BLaER1 treated with 17β-estradiol and CSF1 and Interleukin-3, amounts not matched to agents 10 nM and 100 nM (cell line): ENCODE measurements at regions not wholly inside any gene's neighbourhood (a gene's known extent, or its start where the extent isn't known, plus 50 kb on each side); places are given as distances from the start of the nearest gene placed in this dataset.
A peak's percentile ranks its signal among the peaks of the same experiment; 100 is the strongest.

ENCODE experiments used
- H3K27ac ChIP-seq, 11 experiments: shearing (Covaris generic); formaldehyde crosslinking; 2 replicates each; pipeline ENCODE4 v1.8.1; 2022
- H3K27me3 ChIP-seq, 11 experiments: shearing (Covaris generic); formaldehyde crosslinking; 2 replicates each; pipeline ENCODE4 v1.8.1; 2022
- H3K36me3 ChIP-seq, 11 experiments: shearing (Covaris generic); formaldehyde crosslinking; 2 replicates each; pipeline ENCODE4 v1.8.1; 2022
- H3K4me1 ChIP-seq, 10 experiments: shearing (Covaris generic); formaldehyde crosslinking; 2 replicates each; pipeline ENCODE4 v1.8.1; 2022
- H3K4me2 ChIP-seq, 11 experiments: shearing (Covaris generic); formaldehyde crosslinking; 2 replicates each; pipeline ENCODE4 v1.8.1; 2022
- H3K4me3 ChIP-seq, 10 experiments: shearing (Covaris generic); formaldehyde crosslinking; 2 replicates each; pipeline ENCODE4 v1.8.1; 2022
- H3K9ac ChIP-seq, 11 experiments: shearing (Covaris generic); formaldehyde crosslinking; 2 replicates each; pipeline ENCODE4 v1.8.1; 2022
- H3K9me3 ChIP-seq, 11 experiments: shearing (Covaris generic); formaldehyde crosslinking; replicated peaks in 1 of 11; 2 replicates each; pipeline ENCODE4 v1.8.1; 2022
- H4K20me1 ChIP-seq, 11 experiments: shearing (Covaris generic); formaldehyde crosslinking; 2 replicates each; pipeline ENCODE4 v1.8.1; 2022
- Cebpa-rat ChIP-seq, 11 experiments: shearing (Covaris generic); IDR thresholded peaks; 2 replicates each; pipeline ENCODE4 v1.8.1; 2022

GRCh38 chr5:91963166-91963565 is 580.0 kb upstream of the ARRDC3 start:
- Histone ChIP-seq H3K27me3 (no peaks in the 10 kb centered on the region), H3K4me1 (no peaks in the 10 kb centered on the region), H3K4me2 (no peak overlapping the region), H3K9me3 (peaks cover 0 to 15% (median 8%) of the 10 kb centered on the region in 11 experiments; a peak in 9 of 22 replicates), H3K4me3 (no peak overlapping the region), H3K9ac (no peak overlapping the region), H3K36me3 (no peaks in the 10 kb centered on the region), H3K27ac (no peak overlapping the region), H4K20me1 (no peaks in the 10 kb centered on the region)
- TF ChIP-seq Cebpa-rat (IDR thresholded peaks at IDR 0.05) = no peak

- H4K20me1 ChIP-seq = no peaks in the 10 kb centered on the region
- no peak overlapping the region for H3K27ac ChIP-seq
- H3K4me3 ChIP-seq = no peak overlapping the region
- H3K36me3 ChIP-seq = no peaks in the 10 kb centered on the region
- H3K9me3 ChIP-seq = peaks cover 0 to 8% (median 7%) of the 10 kb centered on the region in 11 experiments; a peak in 8 of 22 replicates
- no peak overlapping the region for H3K9ac ChIP-seq
- no peak overlapping the region for H3K4me2 ChIP-seq
- TF ChIP-seq Cebpa-rat (IDR thresholded peaks at IDR 0.05) = no peak
- no peaks in the 10 kb centered on the region for H3K27me3 ChIP-seq
- H3K4me1 ChIP-seq = peaks cover 0 to 32% (median 17%) of the 10 kb centered on the region in 10 experiments; a peak in 14 of 20 replicates
These were observed 574.5 kb upstream of the ARRDC3 start for GRCh38 chr5:91957666-91958065.

- peaks cover 0 to 5% (median 0%) of the 10 kb centered on the region in 11 experiments; a peak in 2 of 22 replicates for H3K9me3 ChIP-seq
These were observed 573.6 kb upstream of the ARRDC3 start for GRCh38 chr5:91956738-91957137.

GRCh38 chr5:91955610-91956009 is 572.5 kb upstream of the ARRDC3 start:
- no peaks in the 10 kb centered on the region for H3K27me3 ChIP-seq
- peaks cover 0 to 32% (median 17%) of the 10 kb centered on the region in 10 experiments; a peak in 14 of 20 replicates for H3K4me1 ChIP-seq
- peaks cover 0 to 5% (median 0%) of the 10 kb centered on the region in 11 experiments; a peak in 4 of 22 replicates for H3K9me3 ChIP-seq
- H3K9ac ChIP-seq = no peak overlapping the region
- H3K4me3 ChIP-seq = no peak overlapping the region
- H3K27ac ChIP-seq = no peak overlapping the region
- no peaks in the 10 kb centered on the region for H4K20me1 ChIP-seq
- H3K4me2 ChIP-seq = peak overlapping the region in 8 of 11 experiments; percentile 31 to 80 (median 48); a peak in 15 of 22 replicates
- no peak for TF ChIP-seq Cebpa-rat (IDR thresholded peaks at IDR 0.05)
- H3K36me3 ChIP-seq = no peaks in the 10 kb centered on the region

More at GRCh38 chr5:91956738-91957137, 573.6 kb upstream of the ARRDC3 start:
- H4K20me1 ChIP-seq = no peaks in the 10 kb centered on the region
- H3K27me3 ChIP-seq = no peaks in the 10 kb centered on the region
- H3K36me3 ChIP-seq = no peaks in the 10 kb centered on the region
- H3K4me3 ChIP-seq = no peak overlapping the region
- H3K9ac ChIP-seq = no peak overlapping the region
- peak overlapping the region in 3 of 11 experiments; percentile 8 to 32 (median 22); a peak in 2 of 22 replicates for H3K4me2 ChIP-seq
- no peak overlapping the region for H3K27ac ChIP-seq
- no peak for TF ChIP-seq Cebpa-rat (IDR thresholded peaks at IDR 0.05)
- H3K4me1 ChIP-seq = peaks cover 0 to 32% (median 17%) of the 10 kb centered on the region in 10 experiments; a peak in 14 of 20 replicates

- Histone ChIP-seq H3K4me2 (peak overlapping the region in 2 of 11 experiments; percentile 6 to 80; a peak in 1 of 22 replicates), H3K36me3 (no peaks in the 10 kb centered on the region)
- TF ChIP-seq Cebpa-rat (IDR thresholded peaks at IDR 0.05) = no peak
These were observed 571.0 kb upstream of the ARRDC3 start for GRCh38 chr5:91954136-91954535.

GRCh38 chr5:91950328-91950727 is 567.2 kb upstream of the ARRDC3 start:
- Histone ChIP-seq H3K9ac (no peak overlapping the region), H3K4me1 (peaks cover 5 to 42% (median 21%) of the 10 kb centered on the region in 10 experiments; a peak in 19 of 20 replicates), H3K4me2 (no peak overlapping the region), H3K36me3 (no peaks in the 10 kb centered on the region), H3K27me3 (no peaks in the 10 kb centered on the region), H3K9me3 (peaks cover 0 to 38% (median 16%) of the 10 kb centered on the region in 11 experiments; a peak in 17 of 22 replicates), H4K20me1 (no peaks in the 10 kb centered on the region), H3K4me3 (no peak overlapping the region), H3K27ac (no peak overlapping the region)
- no peak for TF ChIP-seq Cebpa-rat (IDR thresholded peaks at IDR 0.05)

More at GRCh38 chr5:91954136-91954535, 571.0 kb upstream of the ARRDC3 start:
- Histone ChIP-seq H3K27me3 (no peaks in the 10 kb centered on the region), H3K27ac (no peak overlapping the region), H4K20me1 (no peaks in the 10 kb centered on the region), H3K4me1 (peaks cover 0 to 32% (median 17%) of the 10 kb centered on the region in 10 experiments; a peak in 14 of 20 replicates), H3K9ac (no peak overlapping the region), H3K9me3 (peaks cover 0 to 15% (median 6%) of the 10 kb centered on the region in 11 experiments; a peak in 14 of 22 replicates), H3K4me3 (no peak overlapping the region)

GRCh38 chr5:91946870-91947269 is 563.8 kb upstream of the ARRDC3 start:
- no peak for TF ChIP-seq Cebpa-rat (IDR thresholded peaks at IDR 0.05)
- Histone ChIP-seq H3K36me3 (no peaks in the 10 kb centered on the region), H3K9ac (no peak overlapping the region), H3K9me3 (peaks cover 0 to 40% (median 16%) of the 10 kb centered on the region in 11 experiments; a peak in 17 of 22 replicates), H3K27me3 (no peaks in the 10 kb centered on the region), H3K4me2 (peak overlapping the region; percentile 22 to 75 (median 52)), H3K4me3 (no peak overlapping the region; a peak in 1 of 20 replicates), H3K4me1 (peaks cover 5 to 27% (median 16%) of the 10 kb centered on the region in 10 experiments; a peak in 19 of 20 replicates), H3K27ac (peak overlapping the region in 1 of 11 experiments; percentile 25; a peak in 1 of 22 replicates), H4K20me1 (no peaks in the 10 kb centered on the region)

- Histone ChIP-seq H3K36me3 (no peaks in the 10 kb centered on the region), H3K9me3 (peaks cover 0 to 11% (median 0%) of the 10 kb centered on the region in 11 experiments; a peak in 7 of 22 replicates), H3K27me3 (no peaks in the 10 kb centered on the region), H3K4me1 (peaks cover under 1 to 9% (median 5%) of the 10 kb centered on the region in 10 experiments; a peak in 18 of 20 replicates), H3K4me2 (no peak overlapping the region), H3K9ac (no peak overlapping the region), H3K27ac (no peak overlapping the region), H4K20me1 (no peaks in the 10 kb centered on the region), H3K4me3 (no peak overlapping the region)
- no peak for TF ChIP-seq Cebpa-rat (IDR thresholded peaks at IDR 0.05)
These were observed 558.5 kb upstream of the ARRDC3 start for GRCh38 chr5:91941588-91941987.

- H3K9ac ChIP-seq = no peak overlapping the region
These were observed 555.3 kb upstream of the ARRDC3 start for GRCh38 chr5:91938441-91938840.

GRCh38 chr5:91937121-91937520 is 554.0 kb upstream of the ARRDC3 start:
- TF ChIP-seq Cebpa-rat (IDR thresholded peaks at IDR 0.05) = no peak
- H3K9ac ChIP-seq = no peak overlapping the region
- no peak overlapping the region for H3K27ac ChIP-seq
- H4K20me1 ChIP-seq = no peaks in the 10 kb centered on the region
- no peaks in the 10 kb centered on the region for H3K9me3 ChIP-seq
- no peaks in the 10 kb centered on the region for H3K4me1 ChIP-seq
- H3K4me2 ChIP-seq = no peak overlapping the region
- H3K27me3 ChIP-seq = no peaks in the 10 kb centered on the region
- no peaks in the 10 kb centered on the region for H3K36me3 ChIP-seq
- no peak overlapping the region for H3K4me3 ChIP-seq

More at GRCh38 chr5:91938441-91938840, 555.3 kb upstream of the ARRDC3 start:
- Histone ChIP-seq H3K9me3 (peaks cover 0 to 4% (median 0%) of the 10 kb centered on the region in 11 experiments; a peak in 3 of 22 replicates), H3K27ac (no peak overlapping the region), H3K27me3 (no peaks in the 10 kb centered on the region), H3K36me3 (no peaks in the 10 kb centered on the region), H3K4me1 (no peaks in the 10 kb centered on the region), H3K4me3 (no peak overlapping the region), H4K20me1 (no peaks in the 10 kb centered on the region), H3K4me2 (no peak overlapping the region)
- no peak for TF ChIP-seq Cebpa-rat (IDR thresholded peaks at IDR 0.05)
